NCI-H446 (cell line): ENCODE measurements at regions not wholly inside any gene's neighbourhood (a gene's known extent, or its start where the extent isn't known, plus 50 kb on each side); places are given as distances from the start of the nearest gene placed in this dataset.
A peak's percentile ranks its signal among the peaks of the same experiment; 100 is the strongest.
"Not testable (repeated sequence)": the region's sequence is repeated elsewhere in the genome, so short reads cannot be mapped to it uniquely, and the experiment has no call there.

ENCODE experiments used
- DNase-seq, 2 experiments: peaks; one replicate each; lab custom pipeline; 2025; lab: John Stamatoyannopoulos, UW

DNA sequence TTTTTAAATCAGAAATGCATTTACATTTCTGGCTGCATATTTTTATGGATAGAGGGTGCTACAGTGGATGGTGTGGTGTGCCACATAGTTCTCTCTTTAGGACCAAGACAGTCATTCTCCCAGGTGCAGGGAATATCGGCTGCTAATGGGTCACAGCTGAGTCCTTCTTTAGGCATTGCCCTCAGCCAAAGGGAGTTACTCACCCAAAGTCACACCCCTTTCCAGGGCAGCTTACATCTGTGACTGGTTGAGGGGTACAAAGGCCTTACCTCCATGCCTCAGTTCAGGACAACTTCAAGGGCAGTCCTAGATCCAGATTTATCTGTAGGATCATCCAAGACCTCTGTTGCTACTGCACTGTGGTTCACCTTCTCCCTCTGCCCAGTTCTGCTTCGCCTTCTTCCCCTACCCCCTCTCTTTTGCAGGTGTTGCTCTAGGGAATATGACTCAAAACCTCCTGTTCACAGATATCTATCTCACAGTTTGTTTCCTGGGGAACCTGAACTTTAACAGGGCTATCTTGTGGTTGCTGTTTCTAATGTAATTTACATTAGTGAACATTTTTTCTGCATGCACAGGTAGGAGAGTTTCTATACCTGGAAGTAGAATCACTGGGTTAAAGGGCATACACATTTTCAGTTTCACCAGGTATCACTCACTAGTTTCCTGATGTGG is 413.9 kb downstream of the RPS6KC1 start:
- DNase-seq: no peak

GRCh38 chr1:213466541-213466940 is 415.5 kb downstream of the RPS6KC1 start:
- DNase-seq: no peak

DNA sequence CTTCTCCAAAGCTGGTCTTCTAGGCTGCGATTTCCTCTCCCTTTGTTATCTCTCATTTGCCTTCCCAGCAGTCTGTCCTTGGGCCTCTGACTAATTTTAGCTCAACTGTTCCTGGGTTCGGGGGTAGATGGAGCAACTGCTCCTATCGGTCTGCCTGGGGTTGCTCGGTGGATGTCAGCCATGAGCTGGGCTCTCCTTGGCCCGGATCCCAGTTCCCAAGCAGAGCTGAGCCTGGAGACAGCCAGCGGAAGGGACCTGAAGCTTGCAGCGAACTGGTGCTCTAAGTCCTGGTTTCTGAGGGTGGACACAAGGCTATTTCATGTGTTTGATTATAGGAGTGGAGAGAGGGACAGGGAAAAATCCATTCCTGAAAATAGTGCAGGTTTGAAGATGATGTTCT is 423.0 kb downstream of the RPS6KC1 start:
- peak; percentile 13 to 68 for DNase-seq

DNA sequence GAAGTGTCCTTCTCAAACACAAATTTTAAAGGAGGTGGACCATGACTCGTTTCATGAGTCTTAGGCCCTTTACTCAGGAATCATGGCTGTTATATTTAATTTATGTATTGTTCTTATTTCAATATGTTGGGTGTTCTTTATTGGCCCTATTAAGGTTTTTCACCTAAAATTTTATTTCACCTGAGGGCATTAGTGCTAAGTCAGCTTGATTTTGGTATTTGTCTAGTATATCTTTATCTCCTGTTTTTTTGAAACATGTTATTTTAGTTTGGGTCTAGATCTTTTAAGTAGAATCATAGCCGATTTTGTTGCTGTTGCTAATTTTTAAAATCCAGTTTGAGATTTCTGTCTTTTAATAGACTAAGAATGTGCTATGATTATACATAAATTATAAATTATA is 430.4 kb downstream of the RPS6KC1 start:
- no peak for DNase-seq

GRCh38 chr1:213484333-213484732 is 433.3 kb downstream of the RPS6KC1 start:
- no peak for DNase-seq

- DNase-seq: no peak
Observed at GRCh38 chr1:213484758-213485157, 433.7 kb downstream of the RPS6KC1 start.

DNA sequence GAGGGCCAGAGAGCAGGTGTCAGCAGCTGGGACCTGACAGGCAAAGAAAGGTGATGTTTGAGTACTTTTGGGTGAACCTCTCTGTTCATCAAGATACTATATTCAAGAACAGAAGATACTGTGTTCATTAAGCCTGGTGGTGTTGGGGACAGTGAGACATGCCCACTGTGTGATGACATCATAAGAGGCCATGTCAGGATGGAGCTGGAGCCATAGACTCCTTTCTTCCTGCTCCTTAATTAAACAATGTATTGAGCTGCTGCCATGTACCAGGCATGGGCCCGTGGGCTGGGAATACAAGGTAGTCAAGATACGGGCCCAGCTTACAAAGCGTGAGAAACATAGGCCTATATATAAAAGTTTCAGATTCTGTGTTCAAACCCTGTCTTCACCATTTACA is 435.4 kb downstream of the RPS6KC1 start:
- no peak for DNase-seq

DNA sequence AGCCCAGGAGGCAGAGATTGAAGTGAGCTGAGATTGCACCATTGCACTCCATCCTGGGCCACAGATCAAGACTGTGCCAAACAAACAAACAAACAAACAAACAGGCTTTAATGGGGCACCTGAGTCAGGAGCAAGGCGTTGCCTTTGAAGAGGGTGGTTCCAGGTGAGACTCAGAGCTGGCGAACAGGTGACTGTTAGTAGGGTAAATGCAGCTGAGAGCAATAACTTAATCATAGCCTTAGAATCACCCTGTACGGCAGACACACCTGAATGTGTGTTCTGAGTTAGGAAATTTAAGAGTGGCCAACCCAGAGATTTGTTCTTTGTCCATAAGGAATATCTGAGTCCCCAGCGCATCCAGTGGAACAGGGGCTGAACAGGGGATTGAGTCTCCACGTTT is 440.4 kb downstream of the RPS6KC1 start:
- DNase-seq: no peak

DNA sequence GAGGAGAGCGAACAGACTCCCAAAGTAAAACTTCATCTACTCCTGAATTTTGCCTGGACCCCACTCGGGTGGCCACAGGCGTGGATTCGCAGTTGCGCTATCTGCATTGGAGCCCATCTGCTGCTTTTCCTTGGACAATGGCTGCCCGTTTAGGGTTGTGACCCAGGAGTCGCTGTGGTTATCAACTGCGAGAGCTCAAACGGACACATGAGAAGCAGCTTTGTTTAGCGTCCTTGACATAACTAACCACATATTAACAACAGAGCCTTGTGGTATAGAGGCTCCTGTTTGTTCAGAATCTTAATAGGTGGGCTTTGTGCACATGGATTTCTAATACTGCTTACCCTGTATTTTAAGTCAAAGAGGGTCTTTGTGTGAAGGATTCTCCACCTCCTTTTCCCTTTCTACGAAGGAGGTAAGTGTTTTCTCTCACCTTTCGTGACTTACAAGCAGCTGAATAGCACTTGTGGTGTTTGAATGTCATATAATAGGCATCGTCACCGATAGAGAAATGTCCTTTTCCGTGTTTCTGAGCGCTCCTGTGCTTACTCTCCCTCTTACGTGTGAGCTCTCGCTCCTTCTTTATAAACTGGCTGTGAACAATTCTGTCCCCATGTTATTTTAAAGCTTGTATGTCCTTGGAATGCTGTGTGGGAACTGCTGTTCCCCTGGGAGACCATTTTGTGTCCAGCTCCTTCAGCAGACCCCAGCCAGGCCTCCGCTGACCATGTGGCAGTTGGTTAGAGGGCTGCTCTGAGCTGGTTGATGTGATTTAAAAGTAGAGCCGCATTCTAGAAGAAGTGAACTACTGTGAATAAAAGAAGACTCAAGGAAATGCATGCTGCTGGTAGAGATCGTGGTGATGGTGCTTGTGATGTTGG is 441.4 kb downstream of the RPS6KC1 start:
- DNase-seq: no peak

GRCh38 chr1:213499444-213499843 is 448.4 kb downstream of the RPS6KC1 start:
- DNase-seq: no peak

- no peak for DNase-seq
Observed at GRCh38 chr1:213507472-213508223, 456.6 kb downstream of the RPS6KC1 start.

- no peak for DNase-seq
Observed at GRCh38 chr1:213511173-213511572, 460.1 kb downstream of the RPS6KC1 start.

DNA sequence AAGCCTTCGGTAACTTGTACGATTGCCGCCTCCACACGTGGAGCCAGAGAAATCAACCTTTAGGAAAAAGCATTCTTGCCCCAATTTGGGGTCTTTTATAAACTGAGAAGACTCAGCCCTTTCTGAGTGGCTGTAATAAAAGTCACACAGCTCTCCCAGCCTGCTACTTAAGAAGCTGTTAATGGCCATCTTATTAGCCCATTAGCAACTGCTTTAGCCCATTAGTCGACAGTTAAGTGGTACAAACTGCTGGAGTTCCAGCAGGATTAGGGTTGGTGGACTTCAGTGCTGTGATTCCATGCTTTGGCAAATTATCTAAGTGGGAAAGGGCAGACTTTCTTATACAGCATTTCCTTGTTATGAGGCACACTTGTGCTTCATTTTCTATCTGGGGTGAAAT is 461.3 kb downstream of the RPS6KC1 start:
- DNase-seq: no peak

- DNase-seq: no peak
Observed at GRCh38 chr1:213513006-213513405, 462.0 kb downstream of the RPS6KC1 start.

- DNase-seq: not testable (repeated sequence)
Observed at GRCh38 chr1:213514408-213515179, 463.6 kb downstream of the RPS6KC1 start.

DNA sequence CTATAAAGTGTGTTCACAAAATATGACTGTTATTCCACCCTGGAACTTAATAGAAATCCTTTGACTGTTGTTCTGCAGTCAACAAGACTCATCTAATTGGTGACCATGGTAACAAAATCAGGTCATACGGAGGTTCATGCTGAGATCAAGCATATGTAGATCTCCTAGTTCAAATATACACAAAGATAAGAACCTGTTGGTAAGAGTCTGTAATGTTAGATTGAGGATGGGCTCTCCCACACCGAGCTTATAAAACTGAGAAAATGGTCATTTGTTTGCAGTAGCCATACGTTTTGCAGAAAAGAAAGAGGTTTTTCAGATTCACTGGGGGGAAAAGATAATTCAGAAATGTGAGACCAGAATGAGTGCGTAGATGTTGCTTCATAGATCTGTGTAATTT is 468.1 kb downstream of the RPS6KC1 start:
- no peak for DNase-seq

- DNase-seq: no peak
Observed at GRCh38 chr1:213521206-213521605, 466.6 kb upstream of the PROX1 start.

DNA sequence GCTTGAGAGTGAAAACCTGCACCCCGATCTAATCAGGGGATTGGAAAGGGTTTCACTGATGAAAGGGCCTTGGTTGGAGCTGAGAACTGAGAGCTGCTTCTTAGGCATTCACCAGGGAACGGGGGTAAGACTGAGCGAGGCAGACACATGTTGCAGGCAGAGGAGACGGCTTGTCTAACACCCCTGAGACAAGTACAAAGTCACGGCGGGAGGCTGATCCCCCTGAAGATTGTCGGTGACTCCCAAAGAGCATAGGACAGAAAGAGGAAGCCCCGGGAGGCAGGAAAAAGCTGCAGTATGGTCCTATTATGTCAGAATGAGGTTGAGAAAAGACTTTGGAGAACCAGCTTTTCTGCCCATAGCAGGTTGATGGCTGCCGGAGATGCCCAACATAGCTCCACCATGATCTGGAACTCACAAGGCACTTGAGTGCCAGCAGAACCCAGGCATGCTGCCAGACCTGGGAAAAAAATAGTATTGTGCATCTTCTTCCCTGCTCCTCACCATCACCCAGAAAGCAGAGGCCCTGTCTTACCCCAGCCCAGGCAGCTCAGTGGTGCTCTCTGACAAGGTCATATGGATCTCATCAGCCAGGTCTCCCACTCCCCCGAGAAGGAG is 463.9 kb upstream of the PROX1 start:
- DNase-seq: peak in 1 of 2 experiments; percentile 19

DNA sequence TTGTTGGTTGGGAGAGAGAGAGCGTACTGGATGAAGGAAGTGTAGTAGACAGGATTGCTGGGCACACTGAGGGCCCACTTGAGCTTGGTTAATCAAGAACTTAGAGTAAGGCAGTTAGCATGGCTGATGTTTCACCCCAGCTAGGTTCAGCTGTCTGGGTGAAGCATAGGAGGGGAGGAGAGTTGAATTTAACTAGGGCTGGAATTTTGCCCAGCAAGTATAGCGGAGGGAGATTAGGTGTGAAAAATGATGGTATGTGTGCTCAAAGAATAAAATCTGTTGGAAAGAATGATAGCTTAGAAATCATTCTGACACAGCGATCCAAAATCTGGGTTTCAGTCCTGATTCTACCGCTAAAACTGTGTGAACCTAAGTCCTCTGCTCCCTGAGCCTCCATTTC is 461.5 kb upstream of the PROX1 start:
- no peak for DNase-seq

DNA sequence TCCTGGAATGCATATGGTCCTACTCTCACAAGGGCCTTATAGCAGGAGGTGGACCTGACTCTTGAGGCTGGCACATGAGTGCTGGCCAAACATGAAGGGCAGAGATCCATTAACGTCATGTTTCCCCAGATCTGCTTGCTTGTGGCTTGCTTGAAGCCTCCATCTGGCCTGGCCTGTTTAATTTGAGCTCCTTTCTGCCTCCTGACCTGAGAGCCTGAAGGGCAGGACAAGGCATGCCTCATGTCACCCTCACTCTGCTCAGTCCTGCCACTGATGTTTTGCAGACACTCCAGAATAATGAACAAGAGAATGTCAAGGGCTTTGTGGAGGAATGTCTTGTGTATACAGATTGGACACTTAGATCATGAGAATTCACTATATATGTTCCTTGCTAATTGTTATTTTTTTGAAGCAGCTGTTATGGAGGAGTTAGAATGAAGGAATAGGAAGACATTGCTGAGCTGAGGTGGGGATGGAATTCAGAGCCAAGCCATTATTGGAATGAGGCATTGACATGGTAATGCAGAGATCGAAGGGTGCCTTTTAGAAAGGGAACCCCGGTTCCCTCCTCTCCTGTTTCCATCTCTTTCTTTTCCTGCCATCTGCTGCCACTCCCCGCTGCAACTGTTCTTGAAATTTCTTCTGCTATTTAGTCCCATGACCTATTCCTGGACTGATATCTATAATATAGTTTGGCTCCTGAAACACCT is 457.0 kb upstream of the PROX1 start:
- no peak for DNase-seq
